B cell (primary cell): ENCODE measurements at regions not wholly inside any gene's neighbourhood (a gene's known extent, or its start where the extent isn't known, plus 50 kb on each side); places are given as distances from the start of the nearest gene placed in this dataset.

Experiments used
- ATAC-seq: fragments of 200-7000 bp; cut with Tn5 transposase; one replicate; pipeline ENCODE4 v1.10.0; 2021; ENCODE audit warnings: low read depth, mild to moderate bottlenecking, moderate number of reproducible peaks, moderate library complexity
- CTCF ChIA-PET: fragments of 350-600 bp; sonication (Branson Sonifier 250); formaldehyde crosslinking; loops from one replicate; lab custom pipeline; 2021; ENCODE audit warnings: antibody characterized with exemption, inconsistent platforms; lab: Charles Lee
- POLR2A ChIA-PET: fragments of 350-600 bp; sonication (Branson Sonifier 250); formaldehyde crosslinking; loops from one replicate; lab custom pipeline; 2021; ENCODE audit warnings: antibody characterized with exemption; lab: Charles Lee
- DNase-seq: peaks from one replicate; pipeline ENCODE4 v3.0.0; 2013
- H2AFZ ChIP-seq: 2 replicates; pipeline ENCODE4 v1.6.1; 2012; ENCODE audit warnings: mild to moderate bottlenecking, low read depth, low read length; ENCODE audit not compliant: insufficient read depth, poor library complexity, severe bottlenecking
- H3K27ac ChIP-seq, 2 donors: 1 replicate in 1 of 2; 2 replicates in 1 of 2; pipeline ENCODE4 v1.5.1; 2012 to 2013; ENCODE audit warnings: low read length in 2 of 2, mild to moderate bottlenecking in 2 of 2, moderate library complexity in 1 of 2
- H3K27me3 ChIP-seq, 4 experiments: fragments of 200-600 bp in 1 of 4; sonication (generic) in 1 of 4; replicated peaks in 1 of 4; 1 replicate in 2 of 4; 2 replicates in 2 of 4; pipeline versions ENCODE4 v1.6.1 to v1.7.0; 2013 to 2016; ENCODE audit warnings: low read length in 3 of 4, mild to moderate bottlenecking in 2 of 4, mixed read lengths in 1 of 4, moderate library complexity in 1 of 4; ENCODE audit not compliant: insufficient read depth in 4 of 4, control insufficient read depth in 3 of 4; ENCODE audit errors: control extremely low read depth in 1 of 4
- H3K36me3 ChIP-seq, 2 experiments: replicated peaks in 1 of 2; 1 replicate in 1 of 2; 2 replicates in 1 of 2; pipeline versions ENCODE4 v1.6.1 to v1.7.1; 2013; ENCODE audit warnings: low read length in 1 of 2; ENCODE audit not compliant: insufficient read depth in 2 of 2, control insufficient read depth in 1 of 2; ENCODE audit errors: control extremely low read depth in 1 of 2, extremely low read depth in 1 of 2
- H3K4me1 ChIP-seq, 2 donors: fragments of 200-600 bp in 1 of 2; sonication (generic) in 1 of 2; 1 replicate in 1 of 2; 2 replicates in 1 of 2; pipeline versions ENCODE4 v1.5.1 to v1.6.1; 2013 to 2017; ENCODE audit warnings: low read length in 2 of 2; ENCODE audit not compliant: control insufficient read depth in 2 of 2, insufficient read depth in 2 of 2
- H3K4me2 ChIP-seq: replicated peaks from 2 replicates; pipeline ENCODE3; 2012; ENCODE audit warnings: mild to moderate bottlenecking, low read depth, low read length; ENCODE audit not compliant: poor library complexity, severe bottlenecking
- H3K4me3 ChIP-seq, 5 experiments: fragments of 200-600 bp in 1 of 5; sonication (generic) in 1 of 5; 1 replicate in 3 of 5; 2 replicates in 2 of 5; pipeline versions ENCODE4 v1.5.1 to v1.7.0; 2011 to 2016; ENCODE audit warnings: low read length in 4 of 5, mild to moderate bottlenecking in 4 of 5, low read depth in 2 of 5, control low read depth in 1 of 5, moderate library complexity in 1 of 5; ENCODE audit not compliant: insufficient read depth in 1 of 5; ENCODE audit errors: control extremely low read depth in 1 of 5, extremely low read depth in 1 of 5
- H3K79me2 ChIP-seq: fragments of 200-600 bp; sonication (generic); one replicate; pipeline ENCODE4 v1.6.0; 2016; ENCODE audit warnings: low read length; ENCODE audit not compliant: control insufficient read depth, insufficient read depth
- H3K9ac ChIP-seq: fragments of 200-600 bp; sonication (generic); 2 replicates; pipeline ENCODE4 v1.6.1; 2017; ENCODE audit warnings: mild to moderate bottlenecking, low read length, moderate library complexity
- H3K9me3 ChIP-seq, 3 donors: one replicate each; pipeline versions ENCODE4 v1.6.1 to v1.7.1; 2013; ENCODE audit warnings: low read length in 2 of 3; ENCODE audit not compliant: control insufficient read depth in 2 of 3, insufficient read depth in 1 of 3; ENCODE audit errors: control extremely low read depth in 1 of 3
- H4K20me1 ChIP-seq: 2 replicates; pipeline ENCODE4 v1.6.0; 2012; ENCODE audit warnings: mild to moderate bottlenecking, low read length; ENCODE audit not compliant: insufficient read depth, control insufficient read depth, poor library complexity, severe bottlenecking
- H3K27ac Mint-ChIP-seq: one replicate; pipeline ENCODE4 v1.8.0; 2021; ENCODE audit warnings: mixed read lengths
- H3K27me3 Mint-ChIP-seq: one replicate; pipeline ENCODE4 v1.8.0; 2021; ENCODE audit warnings: mixed read lengths
- H3K4me1 Mint-ChIP-seq: one replicate; pipeline ENCODE4 v1.8.0; 2021; ENCODE audit warnings: mixed read lengths
- H3K4me3 Mint-ChIP-seq: one replicate; pipeline ENCODE4 v1.8.0; 2021; ENCODE audit warnings: mixed read lengths
- H3K9me3 Mint-ChIP-seq: one replicate; pipeline ENCODE4 v1.8.0; 2022; ENCODE audit warnings: mixed read lengths; ENCODE audit not compliant: insufficient read depth
- CTCF ChIP-seq: fragments of 200-600 bp; IDR thresholded peaks from one replicate; pipeline ENCODE4 v1.8.0; 2022; ENCODE audit warnings: antibody characterized with exemption, mild to moderate bottlenecking
- EZH2 ChIP-seq: IDR thresholded peaks from 2 replicates; pipeline ENCODE4 v1.6.1; 2012; ENCODE audit warnings: borderline replicate concordance, low read depth, mild to moderate bottlenecking, moderate library complexity, low read length; ENCODE audit not compliant: insufficient read depth, poor library complexity, severe bottlenecking
- WGBS: methylation state at CpG from one replicate; pipeline ENCODE4 v1.1.5; 2013; ENCODE audit warnings: missing lambda C conversion rate; ENCODE audit not compliant: insufficient coverage; 5-methylcytosine and 5-hydroxymethylcytosine counted together
- intact Hi-C: fragments of 100-400 bp; cut with micrococcal nuclease; formaldehyde crosslinking; loops from one replicate; pipeline ENCODE4 v1.10.0; 2022

GRCh38 chr17:22462461-22462860, 770.1 kb downstream of the KCNJ18 start:
- no peak overlapping the region for H3K9ac ChIP-seq
- no peak overlapping the region for H3K4me2 ChIP-seq

More at GRCh38 chr17:22462461-22462860, 770.1 kb downstream of the KCNJ18 start:
- Mint-ChIP-seq H3K4me1 (no peaks in the 10 kb centered on the region), H3K9me3 (peaks cover 6% of the 10 kb centered on the region), H3K27ac (no peak overlapping the region), H3K27me3 (no peaks in the 10 kb centered on the region), H3K4me3 (no peak overlapping the region)
- no peak for TF ChIP-seq CTCF
- no peak for TF ChIP-seq EZH2
- Histone ChIP-seq H3K27me3 (no peaks in the 10 kb centered on the region), H2AFZ (no peak overlapping the region), H3K36me3 (no peaks in the 10 kb centered on the region), H3K27ac (no peak overlapping the region), H3K9me3 (peaks cover 0 to 37% (median 0%) of the 10 kb centered on the region in 3 donors), H3K79me2 (no peaks in the 10 kb centered on the region), H3K4me1 (no peaks in the 10 kb centered on the region), H3K4me3 (no peak overlapping the region), H4K20me1 (no peaks in the 10 kb centered on the region)
- intact Hi-C loops, result no loop called here
- DNase-seq, result no peak
- ChIA-PET CTCF (no interaction called here), POLR2A (no interaction called here)
- WGBS, result 95% methylated on average over 5 of the region's 6 CpGs
- ATAC-seq, result no peak
